Smooth muscle cell (in vitro differentiated cells): ENCODE measurements at regions not wholly inside any gene's neighbourhood (a gene's known extent, or its start where the extent isn't known, plus 50 kb on each side); places are given as distances from the start of the nearest gene placed in this dataset.
"Not testable (repeated sequence)": the region's sequence is repeated elsewhere in the genome, so short reads cannot be mapped to it uniquely, and the experiment has no call there.

Experiments
- DNase-seq: peaks from one replicate; lab custom pipeline; 2025; ENCODE audit not compliant: unreplicated experiment; lab: John Stamatoyannopoulos, UW
- H2AFZ ChIP-seq: fragments of 200-600 bp; sonication (generic); 2 replicates; pipeline ENCODE4 v1.6.0; 2016; ENCODE audit warnings: antibody characterized with exemption, low read depth, mild to moderate bottlenecking
- H3F3A ChIP-seq: fragments of 200-600 bp; sonication (generic); 2 replicates; pipeline ENCODE4 v1.6.0; 2017; ENCODE audit warnings: antibody characterized with exemption, low read depth
- H3K27ac ChIP-seq: fragments of 200-600 bp; sonication (generic); 2 replicates; pipeline ENCODE4 v1.5.1; 2016; ENCODE audit warnings: low read depth, mild to moderate bottlenecking
- H3K27me3 ChIP-seq: fragments of 200-600 bp; sonication (generic); 2 replicates; pipeline ENCODE4 v1.6.1; 2016; ENCODE audit warnings: low read depth, mild to moderate bottlenecking
- H3K36me3 ChIP-seq: fragments of 200-600 bp; sonication (generic); 2 replicates; pipeline ENCODE4 v1.5.1; 2016; ENCODE audit warnings: low read depth
- H3K4me1 ChIP-seq: fragments of 200-600 bp; sonication (generic); 2 replicates; pipeline ENCODE4 v1.5.1; 2016; ENCODE audit warnings: low read depth
- H3K4me2 ChIP-seq: fragments of 200-600 bp; sonication (generic); 2 replicates; pipeline ENCODE4 v1.6.0; 2016; ENCODE audit warnings: mild to moderate bottlenecking
- H3K4me3 ChIP-seq: fragments of 200-600 bp; sonication (generic); 2 replicates; pipeline ENCODE4 v1.5.1; 2016; ENCODE audit warnings: mild to moderate bottlenecking
- H3K79me2 ChIP-seq: fragments of 200-600 bp; sonication (generic); 2 replicates; pipeline ENCODE4 v1.6.0; 2016; ENCODE audit warnings: low read depth, mild to moderate bottlenecking
- H3K9ac ChIP-seq: fragments of 200-600 bp; sonication (generic); 2 replicates; pipeline ENCODE4 v1.6.0; 2016; ENCODE audit warnings: low read depth
- H3K9me3 ChIP-seq: fragments of 200-600 bp; sonication (generic); replicated peaks from 2 replicates; pipeline ENCODE4 v1.5.1; 2016; ENCODE audit warnings: low read depth
- H4K20me1 ChIP-seq: fragments of 200-600 bp; sonication (generic); 2 replicates; pipeline ENCODE4 v1.6.0; 2016; ENCODE audit warnings: low read depth
- WGBS: methylation state at CpG from one replicate; pipeline ENCODE4 v1.1.7; 2016; ENCODE audit warnings: low lambda C conversion rate; 5-methylcytosine and 5-hydroxymethylcytosine counted together
- TF ChIP-seq, protein P1 (sequence below): fragments of 200-600 bp; sonication (generic); IDR thresholded peaks from 2 replicates; pipeline ENCODE4 v1.5.1; 2017; ENCODE audit warnings: borderline replicate concordance, mild to moderate bottlenecking, antibody characterized with exemption; ENCODE audit not compliant: insufficient read depth, poor library complexity, severe bottlenecking

DNA sequence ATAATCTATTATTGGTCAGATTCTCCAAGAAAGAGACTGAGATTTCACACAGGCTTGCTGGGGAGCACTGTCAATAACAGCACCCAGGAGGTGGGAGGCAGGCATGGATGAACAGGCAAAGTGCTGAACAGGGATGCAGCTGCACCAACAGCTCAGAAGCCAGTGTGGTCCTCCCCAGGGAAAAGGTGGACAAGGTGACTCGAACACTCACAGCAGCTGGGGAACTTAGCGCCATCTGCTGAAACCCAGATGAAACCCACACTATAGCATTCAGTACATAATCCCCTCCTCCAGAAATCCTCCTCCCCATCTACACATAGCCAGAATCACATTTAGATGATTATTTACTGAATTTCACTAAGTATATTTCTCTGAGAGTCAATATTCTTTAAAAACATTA, 255.2 kb upstream of the WSB1 start:
- Histone ChIP-seq H2AFZ (no peak overlapping the region), H3K4me1 (no peaks in the 10 kb centered on the region), H4K20me1 (no peaks in the 10 kb centered on the region), H3K4me2 (no peak overlapping the region), H3K36me3 (no peaks in the 10 kb centered on the region), H3K9me3 (no peaks in the 10 kb centered on the region), H3F3A (no peaks in the 10 kb centered on the region), H3K4me3 (no peak overlapping the region), H3K27me3 (no peaks in the 10 kb centered on the region), H3K27ac (no peak overlapping the region), H3K79me2 (no peaks in the 10 kb centered on the region), H3K9ac (no peak overlapping the region)
- no peak for DNase-seq
- TF ChIP-seq, protein P1, sequence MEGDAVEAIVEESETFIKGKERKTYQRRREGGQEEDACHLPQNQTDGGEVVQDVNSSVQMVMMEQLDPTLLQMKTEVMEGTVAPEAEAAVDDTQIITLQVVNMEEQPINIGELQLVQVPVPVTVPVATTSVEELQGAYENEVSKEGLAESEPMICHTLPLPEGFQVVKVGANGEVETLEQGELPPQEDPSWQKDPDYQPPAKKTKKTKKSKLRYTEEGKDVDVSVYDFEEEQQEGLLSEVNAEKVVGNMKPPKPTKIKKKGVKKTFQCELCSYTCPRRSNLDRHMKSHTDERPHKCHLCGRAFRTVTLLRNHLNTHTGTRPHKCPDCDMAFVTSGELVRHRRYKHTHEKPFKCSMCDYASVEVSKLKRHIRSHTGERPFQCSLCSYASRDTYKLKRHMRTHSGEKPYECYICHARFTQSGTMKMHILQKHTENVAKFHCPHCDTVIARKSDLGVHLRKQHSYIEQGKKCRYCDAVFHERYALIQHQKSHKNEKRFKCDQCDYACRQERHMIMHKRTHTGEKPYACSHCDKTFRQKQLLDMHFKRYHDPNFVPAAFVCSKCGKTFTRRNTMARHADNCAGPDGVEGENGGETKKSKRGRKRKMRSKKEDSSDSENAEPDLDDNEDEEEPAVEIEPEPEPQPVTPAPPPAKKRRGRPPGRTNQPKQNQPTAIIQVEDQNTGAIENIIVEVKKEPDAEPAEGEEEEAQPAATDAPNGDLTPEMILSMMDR = no peak
- WGBS = 69% methylated on average over 2 of the region's 2 CpGs

DNA sequence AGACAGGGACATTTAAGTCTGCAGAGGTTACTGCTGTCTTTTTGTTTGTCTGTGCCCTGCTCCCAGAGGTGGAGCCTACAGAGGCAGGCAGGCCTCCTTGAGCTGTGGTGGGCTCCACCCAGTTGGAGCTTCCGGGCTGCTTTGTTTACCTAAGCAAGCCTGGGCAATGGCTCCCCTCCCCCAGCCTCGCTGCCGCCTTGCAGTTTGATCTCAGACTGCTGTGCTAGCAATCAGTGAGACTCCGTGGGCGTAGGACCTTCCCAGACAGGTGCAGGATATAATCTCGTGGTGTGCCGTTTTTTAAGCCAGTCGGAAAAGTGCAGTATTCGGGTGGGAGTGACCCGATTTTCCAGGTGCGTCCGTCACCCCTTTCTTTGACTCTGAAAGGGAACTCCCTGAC, 248.9 kb upstream of the WSB1 start:
- not testable (repeated sequence) for H2AFZ ChIP-seq, H3K36me3 ChIP-seq, H3K27ac ChIP-seq, DNase-seq, H3K79me2 ChIP-seq, H3K9me3 ChIP-seq, H4K20me1 ChIP-seq, H3F3A ChIP-seq, H3K4me2 ChIP-seq, H3K27me3 ChIP-seq, H3K9ac ChIP-seq, H3K4me3 ChIP-seq, H3K4me1 ChIP-seq
- 83% methylated on average over 12 of the region's 12 CpGs for WGBS

DNA sequence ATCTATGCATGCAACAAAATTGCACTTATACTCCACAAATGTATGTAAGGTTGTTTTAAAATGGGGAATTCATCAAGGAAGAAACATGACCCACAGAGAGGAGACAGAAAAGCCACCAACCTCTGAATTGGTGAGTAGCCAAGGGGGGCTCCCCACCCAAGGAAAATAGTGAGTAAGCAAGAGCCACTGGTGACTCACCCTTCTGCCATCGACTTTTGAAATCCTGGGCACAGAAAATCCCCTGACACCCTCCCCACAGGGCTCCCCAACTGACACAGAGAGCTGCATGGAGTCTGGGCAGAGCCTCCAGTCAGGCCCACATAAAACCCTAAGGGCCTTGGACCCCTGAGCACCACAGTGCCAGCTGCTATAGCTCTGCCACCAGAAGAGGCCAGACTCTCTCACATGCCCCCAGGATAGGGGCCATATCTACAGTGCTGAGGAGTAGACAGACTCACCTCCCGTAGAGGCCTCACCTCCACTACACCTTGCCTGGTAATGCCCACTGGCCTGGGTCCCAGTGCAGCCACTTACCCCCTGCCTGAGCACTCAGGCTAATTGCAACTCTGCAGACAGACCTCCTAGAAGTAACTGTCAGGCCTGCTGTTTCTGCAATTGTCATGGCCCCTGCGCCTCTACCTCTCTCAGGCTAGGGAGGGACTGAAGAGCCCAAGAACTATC, 244.7 kb upstream of the WSB1 start:
- no peaks in the 10 kb centered on the region for H3F3A ChIP-seq
- H3K4me3 ChIP-seq = no peak overlapping the region
- TF ChIP-seq, protein P1 = no peak
- no peak overlapping the region for H3K4me2 ChIP-seq
- H3K9ac ChIP-seq = no peak overlapping the region
- no peak for DNase-seq
- H3K4me1 ChIP-seq = no peaks in the 10 kb centered on the region
- H3K27ac ChIP-seq = no peak overlapping the region
- H3K9me3 ChIP-seq = peaks cover 7% of the 10 kb centered on the region
- WGBS = 61% methylated on average over 3 of the region's 3 CpGs
- H4K20me1 ChIP-seq = no peaks in the 10 kb centered on the region
- no peaks in the 10 kb centered on the region for H3K79me2 ChIP-seq
- no peaks in the 10 kb centered on the region for H3K27me3 ChIP-seq
- H2AFZ ChIP-seq = no peak overlapping the region
- no peaks in the 10 kb centered on the region for H3K36me3 ChIP-seq

DNA sequence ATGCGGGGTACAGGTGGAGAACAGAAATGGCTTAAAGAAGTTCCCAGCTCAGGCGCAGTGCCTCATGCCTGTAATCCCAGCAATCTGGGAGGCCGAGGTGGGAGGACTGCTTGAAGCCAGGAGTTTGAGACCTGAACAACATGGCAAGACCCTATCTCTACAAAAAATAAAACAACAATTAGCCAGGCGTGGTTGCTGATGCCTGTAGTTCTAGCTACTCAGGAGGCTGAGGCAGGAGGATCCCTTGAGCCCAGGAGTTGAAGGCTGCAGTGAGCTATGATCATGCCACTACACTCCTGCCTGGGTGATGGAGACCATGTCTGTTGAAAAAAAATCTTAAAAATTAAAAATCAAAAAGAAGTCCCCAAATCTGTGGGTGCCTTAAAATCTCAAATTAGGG, 228.3 kb upstream of the WSB1 start:
- H3K9ac ChIP-seq = no peak overlapping the region
- H4K20me1 ChIP-seq = no peaks in the 10 kb centered on the region
- TF ChIP-seq, protein P1 = no peak
- no peaks in the 10 kb centered on the region for H3K27me3 ChIP-seq
- no peak overlapping the region for H3K27ac ChIP-seq
- H3K4me3 ChIP-seq = no peak overlapping the region
- no peak for DNase-seq
- H3K9me3 ChIP-seq = peaks cover 19% of the 10 kb centered on the region
- no peak overlapping the region for H2AFZ ChIP-seq
- H3K4me1 ChIP-seq = no peaks in the 10 kb centered on the region
- 64% methylated on average over 4 of the region's 4 CpGs for WGBS
- no peak overlapping the region for H3K4me2 ChIP-seq
- H3F3A ChIP-seq = no peaks in the 10 kb centered on the region
- H3K79me2 ChIP-seq = no peaks in the 10 kb centered on the region
- H3K36me3 ChIP-seq = no peaks in the 10 kb centered on the region
